Mesenchymal stem cell (in vitro differentiated cells and primary cell): ENCODE measurements at regions not wholly inside any gene's neighbourhood (a gene's known extent, or its start where the extent isn't known, plus 50 kb on each side); places are given as distances from the start of the nearest gene placed in this dataset.

Source experiments
- DNase-seq: peaks from one replicate; pipeline ENCODE4 v3.0.0-alpha.2; 2013
- H2AFZ ChIP-seq: one replicate; pipeline ENCODE4 v1.6.1; 2013; ENCODE audit warnings: low read depth, mild to moderate bottlenecking, control low read depth, inconsistent platforms, low read length, moderate library complexity
- H2AK5ac ChIP-seq: 2 replicates; pipeline ENCODE4 v1.6.1; 2013; ENCODE audit warnings: low read length, moderate library complexity, mild to moderate bottlenecking, inconsistent platforms; ENCODE audit not compliant: severe bottlenecking
- H2BK120ac ChIP-seq: one replicate; pipeline ENCODE4 v1.6.1; 2013; ENCODE audit warnings: low read depth, mild to moderate bottlenecking, inconsistent platforms, low read length, moderate library complexity
- H2BK12ac ChIP-seq, 2 experiments: one replicate each; pipeline ENCODE4 v1.6.1; 2013; ENCODE audit warnings: inconsistent platforms in 2 of 2, low read length in 2 of 2, mild to moderate bottlenecking in 2 of 2, moderate library complexity in 2 of 2, control low read depth in 1 of 2
- H2BK15ac ChIP-seq: one replicate; pipeline ENCODE4 v1.6.1; 2013; ENCODE audit warnings: mild to moderate bottlenecking, low read depth, inconsistent platforms; ENCODE audit not compliant: poor library complexity, severe bottlenecking
- H2BK5ac ChIP-seq: 2 replicates; pipeline ENCODE4 v1.6.1; 2013; ENCODE audit warnings: low read depth, mild to moderate bottlenecking, low read length, control low read depth, inconsistent platforms; ENCODE audit not compliant: poor library complexity, severe bottlenecking
- H3K14ac ChIP-seq, 2 experiments: one replicate each; pipeline ENCODE4 v1.6.1; 2013; ENCODE audit warnings: inconsistent platforms in 2 of 2, low read length in 2 of 2, control low read depth in 1 of 2, mild to moderate bottlenecking in 1 of 2, moderate library complexity in 1 of 2
- H3K18ac ChIP-seq, 2 experiments: one replicate each; pipeline ENCODE4 v1.6.1; 2013; ENCODE audit warnings: inconsistent platforms in 2 of 2, low read length in 2 of 2, control low read depth in 1 of 2, low read depth in 1 of 2, mild to moderate bottlenecking in 1 of 2
- H3K23ac ChIP-seq, 2 experiments: one replicate each; pipeline ENCODE4 v1.6.1; 2013; ENCODE audit warnings: inconsistent platforms in 2 of 2, low read length in 2 of 2, mild to moderate bottlenecking in 2 of 2, moderate library complexity in 2 of 2, control low read depth in 1 of 2
- H3K27ac ChIP-seq: 2 replicates; pipeline ENCODE4 v1.5.1; 2013; ENCODE audit warnings: mild to moderate bottlenecking, moderate library complexity, low read length, control low read depth, inconsistent platforms; ENCODE audit not compliant: poor library complexity, severe bottlenecking
- H3K27me3 ChIP-seq, 2 experiments: 2 replicates each; pipeline versions ENCODE4 v1.6.1 to v1.7.0; 2013; ENCODE audit warnings: low read length in 2 of 2, mild to moderate bottlenecking in 2 of 2, moderate library complexity in 2 of 2, control low read depth in 1 of 2, inconsistent platforms in 1 of 2; ENCODE audit not compliant: control insufficient read depth in 1 of 2, insufficient read depth in 1 of 2
- H3K36me3 ChIP-seq, 2 experiments: 2 replicates each; pipeline versions ENCODE4 v1.6.1 to v1.7.0; 2013; ENCODE audit warnings: low read length in 2 of 2, control low read depth in 1 of 2, inconsistent platforms in 1 of 2, low read depth in 1 of 2, mild to moderate bottlenecking in 1 of 2; ENCODE audit not compliant: insufficient read depth in 2 of 2, control insufficient read depth in 1 of 2
- H3K4ac ChIP-seq, 2 experiments: one replicate each; pipeline ENCODE4 v1.6.1; 2013; ENCODE audit warnings: inconsistent platforms in 2 of 2, low read length in 2 of 2, mild to moderate bottlenecking in 2 of 2, moderate library complexity in 2 of 2, control low read depth in 1 of 2, low read depth in 1 of 2
- H3K4me1 ChIP-seq: 2 replicates; pipeline ENCODE4 v1.6.1; 2013; ENCODE audit warnings: low read depth, low read length, control low read depth; ENCODE audit not compliant: control insufficient read depth, insufficient read depth
- H3K4me2 ChIP-seq: 2 replicates; pipeline ENCODE4 v1.6.1; 2013; ENCODE audit warnings: low read length, mild to moderate bottlenecking, inconsistent platforms; ENCODE audit not compliant: poor library complexity, severe bottlenecking
- H3K4me3 ChIP-seq, 2 experiments: 2 replicates each; pipeline versions ENCODE4 v1.5.1 to v1.7.0; 2013; ENCODE audit warnings: low read length in 2 of 2, mild to moderate bottlenecking in 2 of 2, control low read depth in 1 of 2, low read depth in 1 of 2; ENCODE audit not compliant: insufficient read depth in 1 of 2
- H3K79me1 ChIP-seq: replicated peaks from 2 replicates; pipeline ENCODE4 v1.6.1; 2013; ENCODE audit warnings: mild to moderate bottlenecking, control low read depth, low read length, inconsistent platforms; ENCODE audit not compliant: poor library complexity, severe bottlenecking
- H3K9ac ChIP-seq: 2 replicates; pipeline ENCODE4 v1.7.0; 2013; ENCODE audit warnings: mild to moderate bottlenecking, low read length, moderate library complexity
- H3K9me3 ChIP-seq: 2 replicates; pipeline ENCODE4 v1.7.0; 2013; ENCODE audit warnings: mild to moderate bottlenecking, low read length; ENCODE audit not compliant: control insufficient read depth
- H4K8ac ChIP-seq: one replicate; pipeline ENCODE4 v1.6.1; 2013; ENCODE audit warnings: inconsistent platforms, mild to moderate bottlenecking, low read length, moderate library complexity
- H4K91ac ChIP-seq: one replicate; pipeline ENCODE4 v1.6.1; 2013; ENCODE audit warnings: mild to moderate bottlenecking, low read length, inconsistent platforms
- WGBS: methylation state at CpG from one replicate; pipeline ENCODE4 v1.1.7; 2013; ENCODE audit warnings: mixed read lengths; 5-methylcytosine and 5-hydroxymethylcytosine counted together

DNA sequence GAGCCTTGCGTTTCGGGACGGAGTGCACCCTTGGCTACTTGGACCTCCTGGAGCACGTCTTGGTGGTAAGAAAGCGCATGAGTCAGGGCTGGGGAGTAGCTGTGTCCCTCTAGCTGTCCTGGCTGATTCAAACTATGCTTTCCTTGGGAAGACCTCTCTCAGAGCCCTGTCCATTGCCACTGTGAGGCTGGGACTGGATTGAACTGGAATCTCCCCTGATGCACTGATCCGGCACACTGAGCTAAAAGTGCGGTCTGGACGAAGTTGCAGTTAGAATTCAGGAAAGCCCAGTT, 232.6 kb upstream of the TPM1 start:
- Histone ChIP-seq H3K14ac (peak overlapping the region in 1 of 2 experiments; percentile 53), H3K9ac (no peak overlapping the region), H3K4me3 (no peak overlapping the region), H2AK5ac (no peak overlapping the region), H3K4me1 (peaks cover 12% of the 10 kb centered on the region), H2BK5ac (no peak overlapping the region), H4K91ac (no peak overlapping the region), H3K9me3 (no peaks in the 10 kb centered on the region), H3K27ac (no peak overlapping the region), H3K36me3 (peaks cover 36 to 72% of the 10 kb centered on the region in 2 experiments), H3K4me2 (no peak overlapping the region), H2AFZ (no peak overlapping the region), H3K27me3 (no peaks in the 10 kb centered on the region), H2BK12ac (peak overlapping the region; percentile 6 to 75), H4K8ac (peak overlapping the region; percentile 30), H3K23ac (no peak overlapping the region), H3K4ac (no peak overlapping the region), H3K18ac (peak overlapping the region; percentile 10 to 77), H2BK120ac (no peak overlapping the region), H2BK15ac (no peak overlapping the region), H3K79me1 (no peaks in the 10 kb centered on the region)
- DNase-seq = peak; percentile 86
- 71% methylated on average over 8 of the region's 8 CpGs for WGBS

DNA sequence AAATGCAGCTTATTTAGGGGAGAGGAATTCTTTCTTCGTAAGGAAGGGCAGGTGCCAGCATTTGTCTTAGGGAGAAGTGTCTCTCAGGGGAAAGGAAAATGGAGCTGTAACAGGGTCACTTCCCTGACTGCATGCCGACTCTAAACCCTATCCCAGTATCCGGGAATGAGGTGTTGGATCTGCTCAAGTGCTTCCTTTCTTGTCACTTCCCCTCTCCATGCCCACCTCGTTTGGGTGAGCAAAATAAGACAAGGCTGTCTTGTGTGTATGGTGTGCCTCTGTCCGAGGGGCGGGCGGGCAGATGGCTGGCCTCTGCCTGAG, 230.1 kb upstream of the TPM1 start:
- Histone ChIP-seq H3K79me1 (no peaks in the 10 kb centered on the region), H3K27ac (no peak overlapping the region), H3K9me3 (no peaks in the 10 kb centered on the region), H2AFZ (no peak overlapping the region), H2BK120ac (no peak overlapping the region), H3K4me3 (no peak overlapping the region), H2BK12ac (no peak overlapping the region), H2BK15ac (no peak overlapping the region), H3K14ac (no peak overlapping the region), H4K8ac (no peak overlapping the region), H4K91ac (peak overlapping the region; percentile 18), H3K18ac (peak overlapping the region; percentile 45 to 61), H3K36me3 (peaks cover 18 to 60% of the 10 kb centered on the region in 2 experiments), H2AK5ac (no peak overlapping the region), H2BK5ac (no peak overlapping the region), H3K23ac (no peak overlapping the region), H3K4ac (no peak overlapping the region), H3K9ac (no peak overlapping the region), H3K4me1 (peaks cover 12% of the 10 kb centered on the region), H3K4me2 (no peak overlapping the region), H3K27me3 (no peaks in the 10 kb centered on the region)
- DNase-seq = no peak
- WGBS = 64% methylated on average over 7 of the region's 7 CpGs

DNA sequence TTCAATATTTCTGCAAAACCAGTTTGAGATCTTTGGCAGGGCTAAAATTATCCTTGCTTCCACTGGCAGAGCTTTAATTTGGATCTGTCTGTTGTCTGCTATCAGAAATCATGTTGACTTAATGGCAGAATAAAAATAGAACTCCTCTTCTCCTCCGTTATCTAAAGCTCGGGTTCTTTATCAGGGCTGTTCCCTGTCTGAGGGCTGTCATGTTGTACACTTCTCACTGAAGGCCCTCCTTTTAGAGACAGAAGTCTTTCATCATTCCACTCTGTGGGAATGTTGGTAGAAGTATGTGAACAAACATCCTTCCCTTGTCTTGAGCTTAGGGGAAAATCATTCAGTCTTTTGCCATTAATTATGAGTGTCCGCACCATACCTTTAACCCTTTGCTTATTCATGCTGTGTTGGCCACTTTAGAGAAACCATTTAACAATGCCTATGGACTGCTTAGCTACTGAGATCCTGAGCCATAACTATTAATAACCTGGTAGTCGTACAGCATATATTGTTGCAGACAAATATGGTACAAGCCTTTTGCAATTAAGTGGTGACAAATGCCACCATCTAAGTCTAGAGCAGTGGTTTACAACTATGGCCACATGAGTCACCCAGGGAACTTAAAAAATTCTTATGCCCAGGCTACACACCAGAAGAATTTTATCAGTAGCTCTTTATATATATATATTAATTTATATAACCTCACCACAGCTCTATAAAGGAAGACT, 226.0 kb upstream of the TPM1 start:
- Histone ChIP-seq H2BK120ac (no peak overlapping the region), H3K9me3 (no peaks in the 10 kb centered on the region), H3K14ac (no peak overlapping the region), H2AK5ac (no peak overlapping the region), H3K4me2 (no peak overlapping the region), H4K8ac (no peak overlapping the region), H3K9ac (no peak overlapping the region), H2BK5ac (no peak overlapping the region), H3K27ac (no peak overlapping the region), H3K18ac (no peak overlapping the region), H3K23ac (no peak overlapping the region), H3K4ac (no peak overlapping the region), H2BK12ac (no peak overlapping the region), H3K36me3 (peaks cover 9 to 50% of the 10 kb centered on the region in 2 experiments), H3K27me3 (no peaks in the 10 kb centered on the region), H2BK15ac (no peak overlapping the region), H2AFZ (no peak overlapping the region), H3K4me1 (peaks cover 5% of the 10 kb centered on the region), H4K91ac (no peak overlapping the region), H3K79me1 (no peaks in the 10 kb centered on the region), H3K4me3 (no peak overlapping the region)
- 45% methylated on average over 4 of the region's 4 CpGs for WGBS
- DNase-seq = peak; percentile 82

DNA sequence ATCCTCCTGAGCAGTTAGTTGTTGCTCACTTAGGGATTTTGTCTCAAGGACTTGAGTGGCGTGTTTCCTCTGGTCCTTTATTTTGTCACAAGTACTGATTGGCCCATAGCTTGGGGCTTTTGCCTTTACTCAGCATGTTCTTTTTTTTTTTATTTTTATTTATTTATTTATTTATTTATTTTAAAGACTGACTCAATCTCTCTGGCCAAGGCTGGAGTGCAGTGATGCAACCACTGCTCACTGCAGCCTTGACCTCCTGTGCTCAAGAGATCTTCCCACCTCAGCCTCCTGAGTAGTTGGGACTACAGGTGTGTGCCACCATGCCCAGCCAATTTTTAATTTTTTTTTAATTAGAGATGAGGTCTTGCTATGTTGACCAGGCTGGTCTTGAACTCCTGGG, 223.9 kb upstream of the TPM1 start:
- WGBS = 100% methylated on average over 1 of the region's 1 CpG
- Histone ChIP-seq H3K23ac (no peak overlapping the region), H2BK5ac (no peak overlapping the region), H2AFZ (no peak overlapping the region), H2BK15ac (no peak overlapping the region), H3K4me1 (peaks cover 6% of the 10 kb centered on the region), H3K4me3 (no peak overlapping the region), H3K4ac (no peak overlapping the region), H2BK12ac (no peak overlapping the region), H3K14ac (no peak overlapping the region), H4K8ac (no peak overlapping the region), H3K9ac (no peak overlapping the region), H4K91ac (no peak overlapping the region), H3K79me1 (no peaks in the 10 kb centered on the region), H3K4me2 (no peak overlapping the region), H3K27me3 (no peaks in the 10 kb centered on the region), H3K9me3 (no peaks in the 10 kb centered on the region), H2BK120ac (no peak overlapping the region), H3K36me3 (peaks cover 4 to 49% of the 10 kb centered on the region in 2 experiments), H3K18ac (no peak overlapping the region), H2AK5ac (no peak overlapping the region), H3K27ac (no peak overlapping the region)
- DNase-seq = peak; percentile 39
